Calu3 (cell line): ENCODE measurements at regions not wholly inside any gene's neighbourhood (a gene's known extent, or its start where the extent isn't known, plus 50 kb on each side); places are given as distances from the start of the nearest gene placed in this dataset.

Experiments used
- BruUV-seq: library from RNA; stranded (reverse); fragments of 400-500 nt; replicated peaks from 2 replicates; lab custom pipeline; 2021; lab: Mats Ljungman, UMichigan
- CTCF ChIA-PET: fragments of 300-600 bp; sonication (Branson Sonifier 250); formaldehyde crosslinking; loops from one replicate; lab custom pipeline; 2022; ENCODE audit warnings: antibody characterized with exemption; lab: Charles Lee
- DNase-seq: peaks from one replicate; pipeline ENCODE4 v3.0.0; 2022
- H3K27ac Mint-ChIP-seq: one replicate; pipeline ENCODE4 v1.8.0; 2022; ENCODE audit warnings: mixed read lengths; ENCODE audit not compliant: unreplicated experiment
- H3K27me3 Mint-ChIP-seq: one replicate; pipeline ENCODE4 v1.8.0; 2022; ENCODE audit warnings: mixed read lengths; ENCODE audit not compliant: unreplicated experiment
- H3K36me3 Mint-ChIP-seq: one replicate; pipeline ENCODE4 v1.8.0; 2022; ENCODE audit warnings: mild to moderate bottlenecking, moderate library complexity, mixed read lengths; ENCODE audit not compliant: insufficient read depth, unreplicated experiment
- H3K4me1 Mint-ChIP-seq: one replicate; pipeline ENCODE4 v1.8.0; 2022; ENCODE audit warnings: mild to moderate bottlenecking, low read depth, mixed read lengths; ENCODE audit not compliant: unreplicated experiment
- H3K4me3 Mint-ChIP-seq: one replicate; pipeline ENCODE4 v1.8.0; 2022; ENCODE audit warnings: mild to moderate bottlenecking, low read depth, moderate library complexity, mixed read lengths; ENCODE audit not compliant: unreplicated experiment
- H3K9me3 Mint-ChIP-seq: one replicate; pipeline ENCODE4 v1.8.0; 2022; ENCODE audit warnings: low read depth, mixed read lengths; ENCODE audit not compliant: unreplicated experiment
- intact Hi-C: fragments of 100-400 bp; cut with micrococcal nuclease; formaldehyde crosslinking; loops from one replicate; pipeline ENCODE4 v1.10.0; 2022; ENCODE audit not compliant: unreplicated experiment
- TF ChIP-seq, protein P1 (sequence below): fragments of 200-600 bp; IDR thresholded peaks from one replicate; pipeline ENCODE4 v1.8.0; 2022; ENCODE audit warnings: antibody characterized with exemption; ENCODE audit not compliant: unreplicated experiment

DNA sequence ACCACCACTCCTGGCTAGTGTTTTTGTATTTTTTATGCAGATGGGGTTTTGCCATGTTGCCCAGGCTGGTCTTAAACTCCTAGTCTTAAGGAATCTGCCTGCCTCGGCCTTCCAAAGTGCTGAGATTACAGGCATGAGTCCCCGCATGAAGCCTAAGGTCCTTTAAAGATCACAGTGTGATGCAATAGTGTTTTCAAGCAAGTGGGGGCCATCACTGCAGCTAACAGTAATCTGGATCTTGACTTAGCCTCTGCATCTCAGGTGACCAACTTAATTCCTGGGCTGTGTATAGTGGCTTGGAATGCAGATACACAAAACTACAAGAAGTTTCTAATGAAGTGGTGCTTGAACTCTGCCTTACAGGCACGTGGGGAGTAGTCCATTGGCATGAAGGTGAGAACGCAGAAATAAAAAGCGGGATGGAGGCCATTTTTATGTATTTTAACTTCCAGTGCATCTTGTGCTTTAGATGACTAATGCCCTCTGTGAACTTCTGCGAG is 334.4 kb upstream of the SPRED2 start:
- H3K27ac Mint-ChIP-seq = no peak overlapping the region
- H3K4me1 Mint-ChIP-seq = no peaks in the 10 kb centered on the region
- no peak overlapping the region for H3K4me3 Mint-ChIP-seq
- no peaks in the 10 kb centered on the region for H3K36me3 Mint-ChIP-seq
- H3K9me3 Mint-ChIP-seq = no peaks in the 10 kb centered on the region
- DNase-seq = no peak
- H3K27me3 Mint-ChIP-seq = peaks cover 14% of the 10 kb centered on the region
- no TSS peak for BruUV-seq
- intact Hi-C loops = no loop called here
- TF ChIP-seq, protein P1, sequence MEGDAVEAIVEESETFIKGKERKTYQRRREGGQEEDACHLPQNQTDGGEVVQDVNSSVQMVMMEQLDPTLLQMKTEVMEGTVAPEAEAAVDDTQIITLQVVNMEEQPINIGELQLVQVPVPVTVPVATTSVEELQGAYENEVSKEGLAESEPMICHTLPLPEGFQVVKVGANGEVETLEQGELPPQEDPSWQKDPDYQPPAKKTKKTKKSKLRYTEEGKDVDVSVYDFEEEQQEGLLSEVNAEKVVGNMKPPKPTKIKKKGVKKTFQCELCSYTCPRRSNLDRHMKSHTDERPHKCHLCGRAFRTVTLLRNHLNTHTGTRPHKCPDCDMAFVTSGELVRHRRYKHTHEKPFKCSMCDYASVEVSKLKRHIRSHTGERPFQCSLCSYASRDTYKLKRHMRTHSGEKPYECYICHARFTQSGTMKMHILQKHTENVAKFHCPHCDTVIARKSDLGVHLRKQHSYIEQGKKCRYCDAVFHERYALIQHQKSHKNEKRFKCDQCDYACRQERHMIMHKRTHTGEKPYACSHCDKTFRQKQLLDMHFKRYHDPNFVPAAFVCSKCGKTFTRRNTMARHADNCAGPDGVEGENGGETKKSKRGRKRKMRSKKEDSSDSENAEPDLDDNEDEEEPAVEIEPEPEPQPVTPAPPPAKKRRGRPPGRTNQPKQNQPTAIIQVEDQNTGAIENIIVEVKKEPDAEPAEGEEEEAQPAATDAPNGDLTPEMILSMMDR = no peak
- CTCF ChIA-PET = no interaction called here

DNA sequence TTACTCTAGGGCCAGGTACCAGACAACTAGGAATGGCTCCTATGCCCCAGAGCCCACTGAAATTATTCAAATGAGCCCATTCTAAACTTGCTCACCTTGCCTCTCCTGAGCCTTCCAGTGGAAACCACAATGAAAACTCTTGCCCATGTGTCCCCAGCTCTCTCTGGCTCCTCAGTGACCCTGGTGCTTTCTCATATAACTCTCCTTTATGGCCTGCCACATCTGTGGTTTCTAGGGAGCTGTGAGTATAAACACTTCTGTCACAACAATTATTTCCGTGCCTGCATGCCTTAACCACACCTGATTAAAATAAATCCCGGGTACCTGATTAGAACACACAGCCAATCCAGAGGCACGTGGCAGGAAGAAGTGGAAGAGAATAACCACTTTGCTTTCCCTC is 333.0 kb upstream of the SPRED2 start:
- Mint-ChIP-seq H3K4me1 (no peaks in the 10 kb centered on the region), H3K27ac (no peak overlapping the region), H3K9me3 (no peaks in the 10 kb centered on the region), H3K27me3 (peaks cover 4% of the 10 kb centered on the region), H3K36me3 (no peaks in the 10 kb centered on the region), H3K4me3 (no peak overlapping the region)
- TF ChIP-seq, protein P1 = no peak
- BruUV-seq = no TSS peak
- CTCF ChIA-PET = no interaction called here
- intact Hi-C loops = no loop called here
- DNase-seq = no peak

DNA sequence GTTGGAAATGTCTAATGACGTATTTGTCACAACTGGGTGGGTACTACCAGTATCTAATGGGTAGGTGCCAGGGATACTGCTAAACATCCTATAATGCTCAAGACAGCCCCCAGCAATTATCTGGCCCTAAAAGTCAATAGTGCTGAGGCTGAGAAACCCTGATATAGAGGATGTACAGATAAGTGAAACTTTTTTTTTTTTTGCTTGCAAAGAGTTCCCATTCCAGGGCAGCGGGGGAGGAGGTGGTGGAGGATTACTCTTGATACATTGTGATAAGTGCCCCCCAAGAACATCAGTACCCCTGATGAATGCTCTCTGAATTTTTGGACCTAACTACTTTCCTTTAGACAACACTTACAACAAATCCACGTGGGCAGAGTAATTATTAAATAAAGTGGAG is 329.7 kb upstream of the SPRED2 start:
- H3K4me3 Mint-ChIP-seq = no peak overlapping the region
- no peaks in the 10 kb centered on the region for H3K4me1 Mint-ChIP-seq
- TF ChIP-seq, protein P1 = no peak
- no TSS peak for BruUV-seq
- no peaks in the 10 kb centered on the region for H3K36me3 Mint-ChIP-seq
- H3K27me3 Mint-ChIP-seq = peaks cover 15% of the 10 kb centered on the region
- no peak for DNase-seq
- no peak overlapping the region for H3K27ac Mint-ChIP-seq
- intact Hi-C loops = no loop called here
- CTCF ChIA-PET = no interaction called here
- H3K9me3 Mint-ChIP-seq = peaks cover 8% of the 10 kb centered on the region

DNA sequence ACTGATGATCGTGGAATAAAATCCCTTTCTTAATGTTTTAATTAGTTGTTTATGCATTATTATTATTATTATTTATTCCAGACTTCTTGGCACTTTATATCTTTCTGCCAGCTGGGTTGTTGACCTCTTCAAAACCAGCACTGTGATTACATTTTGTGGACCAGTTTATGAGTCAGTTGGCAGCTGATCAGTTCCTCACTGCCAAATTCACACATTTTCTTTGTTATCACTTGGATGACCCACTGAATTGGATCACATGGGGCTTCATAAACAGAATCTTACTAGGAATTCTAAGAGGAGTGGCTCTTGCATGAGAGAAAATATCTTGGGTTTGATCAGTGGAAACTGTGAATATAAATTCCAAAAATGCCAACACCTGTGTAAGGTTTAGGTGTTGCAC is 321.8 kb upstream of the SPRED2 start:
- Mint-ChIP-seq H3K27ac (no peak overlapping the region), H3K27me3 (no peaks in the 10 kb centered on the region), H3K4me3 (no peak overlapping the region), H3K9me3 (peaks cover 9% of the 10 kb centered on the region), H3K36me3 (no peaks in the 10 kb centered on the region), H3K4me1 (no peaks in the 10 kb centered on the region)
- no peak for DNase-seq
- intact Hi-C loops = no loop called here
- no TSS peak for BruUV-seq
- TF ChIP-seq, protein P1 = no peak
- CTCF ChIA-PET = no interaction called here
